H4 (cell line): ENCODE measurements at regions not wholly inside any gene's neighbourhood (a gene's known extent, or its start where the extent isn't known, plus 50 kb on each side); places are given as distances from the start of the nearest gene placed in this dataset.

Experiments
- DNase-seq: peaks from one replicate; pipeline ENCODE4 v3.0.0-alpha.2; 2015; ENCODE audit warnings: low spot score

GRCh38 chr11:105333153-105333552 is 193.6 kb upstream of the CARD18 start:
- DNase-seq = no peak

- DNase-seq = no peak
Measured at GRCh38 chr11:105332171-105332570, 192.6 kb upstream of the CARD18 start.

DNA sequence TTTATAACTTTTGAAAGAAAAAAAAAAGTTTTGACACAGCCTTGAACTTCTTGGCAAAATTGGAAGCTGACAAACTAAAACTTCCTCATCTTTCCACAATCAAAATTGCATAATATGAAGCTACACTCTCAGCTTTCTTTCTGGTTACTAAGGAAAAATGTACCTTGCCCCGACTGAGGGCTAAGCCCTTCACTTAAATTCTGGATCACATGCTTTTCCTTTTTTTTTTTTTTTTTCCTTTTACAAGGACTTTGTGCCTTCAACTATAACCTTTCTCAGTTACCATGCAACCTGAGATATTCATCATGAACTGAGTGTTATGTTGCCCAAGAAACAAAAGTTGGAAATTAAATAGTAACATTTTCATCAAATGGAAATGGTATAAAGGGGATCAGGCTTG is 188.5 kb upstream of the CARD18 start:
- no peak for DNase-seq

DNA sequence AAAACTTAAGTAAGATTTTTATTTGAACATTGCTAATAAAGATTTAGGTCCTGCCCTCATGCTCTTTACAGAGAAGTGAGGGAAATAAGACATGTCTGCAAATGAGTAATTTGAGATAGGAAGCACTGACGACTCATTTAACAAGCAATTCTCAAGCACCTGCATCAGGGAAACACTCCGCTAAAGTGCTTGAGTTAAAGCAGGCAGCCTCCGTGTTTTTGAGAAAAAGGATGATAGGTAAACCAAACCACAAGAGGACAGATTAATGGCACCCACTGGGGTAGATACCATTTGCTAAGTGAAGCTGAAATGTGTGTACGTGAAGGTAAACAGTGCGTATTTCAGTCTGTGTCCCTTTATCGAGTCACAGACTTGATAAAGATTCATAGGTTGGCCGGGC is 184.6 kb upstream of the CARD18 start:
- no peak for DNase-seq

- DNase-seq = no peak
Measured at GRCh38 chr11:105321696-105322095, 182.1 kb upstream of the CARD18 start.

GRCh38 chr11:105315287-105315686 is 175.7 kb upstream of the CARD18 start:
- DNase-seq = no peak

DNA sequence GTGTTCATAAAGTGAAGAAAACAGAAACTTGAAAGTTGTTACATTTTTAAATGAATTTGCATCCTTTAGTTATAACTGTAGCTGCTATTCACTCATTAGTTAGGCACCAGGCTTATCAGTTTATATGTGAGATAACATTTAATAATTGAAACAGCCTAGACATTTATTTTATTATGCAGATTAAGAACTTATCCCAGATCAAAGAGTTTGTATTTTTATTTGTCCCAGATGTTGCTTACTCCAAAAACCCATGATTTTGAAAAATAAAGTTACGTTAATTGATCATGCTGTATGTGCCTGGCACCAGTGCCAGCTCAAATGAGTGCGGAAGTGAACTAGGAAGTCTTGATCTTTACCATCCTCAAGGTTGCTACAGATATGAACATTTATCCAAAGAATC is 172.7 kb upstream of the CARD18 start:
- no peak for DNase-seq

GRCh38 chr11:105298630-105299029 is 159.1 kb upstream of the CARD18 start:
- DNase-seq = no peak

- no peak for DNase-seq
Measured at GRCh38 chr11:105298174-105298573, 158.6 kb upstream of the CARD18 start.

DNA sequence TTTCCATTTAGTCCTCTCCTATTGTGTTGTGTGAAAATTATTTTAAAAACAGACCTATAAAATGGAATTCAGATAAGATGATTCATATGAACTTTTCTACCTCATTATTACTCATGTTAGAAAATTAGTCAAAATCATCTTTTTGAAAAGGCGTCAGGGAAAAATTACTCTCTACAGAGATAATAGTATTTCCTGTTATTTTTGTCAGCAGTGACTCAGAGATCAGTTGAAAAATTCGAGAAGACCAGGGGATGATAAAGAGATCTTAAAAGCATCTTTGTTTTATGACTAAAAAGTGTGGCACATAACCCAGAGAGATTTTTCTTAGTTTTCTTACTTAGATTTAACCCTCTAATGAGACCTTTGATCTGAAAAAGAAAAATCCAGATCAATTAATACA is 157.9 kb upstream of the CARD18 start:
- no peak for DNase-seq

DNA sequence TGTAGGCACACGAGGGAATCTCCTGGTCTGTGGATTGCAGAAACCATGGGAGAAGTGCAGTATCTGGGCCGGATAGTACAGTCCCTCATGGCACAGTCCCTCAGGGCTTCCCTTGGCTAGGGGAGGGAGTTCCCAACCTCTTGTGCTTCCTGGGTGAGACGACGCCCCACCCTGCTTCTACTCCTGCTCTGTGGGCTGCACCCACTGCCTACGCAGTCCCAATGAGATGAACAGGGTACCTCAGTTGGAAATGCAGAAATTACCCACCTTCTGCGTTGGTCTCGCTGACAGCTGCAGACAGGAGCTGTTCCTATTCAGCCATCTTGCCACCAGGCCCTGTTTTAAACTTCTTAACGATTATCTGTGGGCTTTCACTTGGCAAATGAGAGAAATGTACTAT is 157.2 kb upstream of the CARD18 start:
- DNase-seq = no peak

DNA sequence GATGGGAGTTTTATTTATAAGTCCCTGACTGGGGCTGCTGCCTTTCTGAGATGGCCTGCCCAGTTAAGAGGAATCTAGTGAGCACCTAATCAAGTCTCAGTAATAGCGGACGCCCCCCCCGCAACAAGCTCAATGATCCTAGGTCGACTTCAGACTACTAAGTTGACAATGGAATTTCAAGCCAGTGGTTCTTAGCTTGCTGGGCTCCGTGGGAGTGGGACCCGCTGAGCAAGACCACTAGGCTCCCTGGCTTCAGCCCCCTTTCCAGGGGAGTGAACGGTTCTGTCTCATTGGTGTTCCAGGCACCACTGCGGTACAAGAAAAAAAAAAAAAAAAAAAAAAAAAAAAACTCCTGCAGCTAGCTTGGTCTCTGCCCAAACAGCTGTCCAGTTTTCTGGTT is 156.8 kb upstream of the CARD18 start:
- DNase-seq = no peak

DNA sequence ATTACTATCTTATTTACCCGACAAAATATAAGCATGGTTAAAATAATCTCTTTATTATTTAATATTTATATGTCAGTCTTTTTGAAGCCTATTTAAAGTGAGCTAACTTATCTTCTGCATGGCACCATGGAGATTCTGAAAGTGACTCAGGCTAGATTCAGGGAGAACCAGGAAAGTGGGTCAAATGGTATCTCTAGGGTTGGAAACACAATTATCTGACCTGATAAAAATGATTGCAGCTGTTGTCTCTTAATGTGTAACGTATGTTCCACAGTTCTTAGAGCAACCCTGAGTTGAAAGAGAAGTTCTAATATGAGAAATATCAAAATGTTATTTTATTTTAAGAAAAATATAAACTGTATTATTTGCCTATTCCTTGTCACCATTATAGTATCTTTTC is 143.1 kb upstream of the CARD18 start:
- no peak for DNase-seq

- DNase-seq = no peak
Measured at GRCh38 chr11:105274631-105275030, 135.1 kb upstream of the CARD18 start.

- DNase-seq = no peak
Measured at GRCh38 chr11:105273660-105274280, 134.2 kb upstream of the CARD18 start.

DNA sequence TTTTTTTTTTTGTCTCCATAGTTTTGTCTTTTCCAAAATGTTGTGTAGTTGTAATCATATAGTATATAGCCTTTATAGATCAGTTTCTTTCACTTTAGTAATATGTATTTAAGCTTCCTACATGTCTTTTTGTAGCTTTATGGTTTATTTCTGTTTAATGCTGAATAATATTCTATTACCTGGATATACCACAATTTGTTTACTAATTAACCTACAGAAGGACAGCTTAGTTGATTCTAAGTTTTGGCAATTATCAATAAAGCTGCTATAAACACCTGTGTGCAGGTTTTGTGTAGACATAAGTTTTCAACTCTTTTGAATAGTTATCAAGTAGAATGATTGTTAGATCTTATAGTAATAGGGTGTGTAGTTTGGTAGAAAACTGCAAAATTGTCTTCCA is 130.3 kb upstream of the CARD18 start:
- no peak for DNase-seq

- no peak for DNase-seq
Measured at GRCh38 chr11:105268404-105269062, 129.0 kb upstream of the CARD18 start.

- DNase-seq = peak; percentile 29
Measured at GRCh38 chr11:105265845-105266244, 126.3 kb upstream of the CARD18 start.

- no peak for DNase-seq
Measured at GRCh38 chr11:105260976-105261375, 121.4 kb upstream of the CARD18 start.

- DNase-seq = peak; percentile 87
Measured at GRCh38 chr11:105245781-105246315, 106.3 kb upstream of the CARD18 start.

DNA sequence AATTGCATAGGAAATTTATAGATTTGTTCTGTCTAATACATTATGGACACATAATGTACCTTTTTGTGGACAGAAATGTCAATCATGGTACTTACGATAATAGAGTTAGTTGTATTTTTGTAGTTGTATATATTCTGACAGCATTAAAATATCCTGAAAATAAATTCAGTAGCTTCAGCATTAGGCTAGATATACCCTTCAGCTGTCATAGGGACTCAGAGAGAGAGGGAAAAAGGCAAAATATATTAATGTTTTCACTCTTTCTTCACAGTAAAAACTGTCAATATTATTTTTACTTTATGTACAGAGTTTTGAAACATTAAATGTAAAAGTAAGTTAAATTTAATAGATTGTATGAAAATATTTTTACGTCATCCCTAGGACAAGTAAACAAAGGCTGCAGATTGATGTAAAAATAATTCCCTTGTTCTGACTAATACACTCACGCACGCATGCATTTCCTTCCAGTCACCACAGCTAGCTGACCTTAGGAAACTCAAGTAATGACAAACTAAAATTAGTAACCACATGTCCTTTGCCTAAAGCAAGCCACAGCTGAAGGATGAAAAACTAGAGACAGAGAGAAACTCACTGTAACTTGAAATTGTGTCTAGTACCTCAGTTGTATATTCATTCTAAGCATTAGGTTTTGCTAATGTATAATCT is 104.7 kb upstream of the CARD18 start:
- peak; percentile 90 for DNase-seq

GRCh38 chr11:105241136-105241535 is 101.6 kb upstream of the CARD18 start:
- DNase-seq = no peak

- peak; percentile 86 for DNase-seq
Measured at GRCh38 chr11:105236664-105237063, 97.1 kb upstream of the CARD18 start.
